Activated CD4-positive, alpha-beta T cell treated with anti-CD3 and anti-CD28 coated beads, Interleukin-2, amount 50 U/mL, for 24 hours (primary cell): ENCODE measurements at regions not wholly inside any gene's neighbourhood (a gene's known extent, or its start where the extent isn't known, plus 50 kb on each side); places are given as distances from the start of the nearest gene placed in this dataset.

Experiments
- DNase-seq, 2 donors: peaks; one replicate each; pipeline ENCODE4 v3.0.0-alpha.2; 2020; ENCODE audit warnings: low read depth in 1 of 2, low spot score in 1 of 2

GRCh38 chr7:25926451-25926850 is 225.5 kb upstream of the NFE2L3 start:
- no peak for DNase-seq

- DNase-seq = no peak
Observed at GRCh38 chr7:25926891-25927625, 224.9 kb upstream of the NFE2L3 start.

GRCh38 chr7:25927626-25927978 is 224.4 kb upstream of the NFE2L3 start:
- no peak for DNase-seq

- DNase-seq = no peak
Observed at GRCh38 chr7:25928549-25929330, 223.3 kb upstream of the NFE2L3 start.

GRCh38 chr7:25929448-25929847 is 222.6 kb upstream of the NFE2L3 start:
- DNase-seq = no peak

- no peak for DNase-seq
Observed at GRCh38 chr7:25930492-25931048, 221.4 kb upstream of the NFE2L3 start.

- DNase-seq = no peak
Observed at GRCh38 chr7:25931156-25931555, 220.8 kb upstream of the NFE2L3 start.

GRCh38 chr7:25933921-25934320 is 218.1 kb upstream of the NFE2L3 start:
- no peak for DNase-seq

GRCh38 chr7:25940086-25940906 is 211.7 kb upstream of the NFE2L3 start:
- no peak for DNase-seq

- no peak for DNase-seq
Observed at GRCh38 chr7:25944777-25945515, 207.1 kb upstream of the NFE2L3 start.

- no peak for DNase-seq
Observed at GRCh38 chr7:25945608-25946007, 206.4 kb upstream of the NFE2L3 start.

GRCh38 chr7:25946181-25946580 is 205.8 kb upstream of the NFE2L3 start:
- DNase-seq = no peak

- DNase-seq = no peak
Observed at GRCh38 chr7:25947669-25948516, 204.1 kb upstream of the NFE2L3 start.

GRCh38 chr7:25949736-25950487 is 202.1 kb upstream of the NFE2L3 start:
- DNase-seq = no peak

GRCh38 chr7:25950488-25951413 is 201.2 kb upstream of the NFE2L3 start:
- peak; percentile 53 to 70 for DNase-seq

GRCh38 chr7:25951414-25952260 is 200.4 kb upstream of the NFE2L3 start:
- DNase-seq = no peak
